B cell (primary cell): ENCODE measurements at regions not wholly inside any gene's neighbourhood (a gene's known extent, or its start where the extent isn't known, plus 50 kb on each side); places are given as distances from the start of the nearest gene placed in this dataset.
"Not testable (repeated sequence)": the region's sequence is repeated elsewhere in the genome, so short reads cannot be mapped to it uniquely, and the experiment has no call there.

Experiments
- ATAC-seq: fragments of 200-7000 bp; cut with Tn5 transposase; one replicate; pipeline ENCODE4 v1.10.0; 2021; ENCODE audit warnings: low read depth, mild to moderate bottlenecking, moderate number of reproducible peaks, moderate library complexity
- CTCF ChIA-PET: fragments of 350-600 bp; sonication (Branson Sonifier 250); formaldehyde crosslinking; loops from one replicate; lab custom pipeline; 2021; ENCODE audit warnings: antibody characterized with exemption, inconsistent platforms; lab: Charles Lee
- POLR2A ChIA-PET: fragments of 350-600 bp; sonication (Branson Sonifier 250); formaldehyde crosslinking; loops from one replicate; lab custom pipeline; 2021; ENCODE audit warnings: antibody characterized with exemption; lab: Charles Lee
- DNase-seq: peaks from one replicate; pipeline ENCODE4 v3.0.0; 2013
- H2AFZ ChIP-seq: 2 replicates; pipeline ENCODE4 v1.6.1; 2012; ENCODE audit warnings: mild to moderate bottlenecking, low read depth, low read length; ENCODE audit not compliant: insufficient read depth, poor library complexity, severe bottlenecking
- H3K27ac ChIP-seq, 2 donors: 1 replicate in 1 of 2; 2 replicates in 1 of 2; pipeline ENCODE4 v1.5.1; 2012 to 2013; ENCODE audit warnings: low read length in 2 of 2, mild to moderate bottlenecking in 2 of 2, moderate library complexity in 1 of 2
- H3K27me3 ChIP-seq, 4 experiments: fragments of 200-600 bp in 1 of 4; sonication (generic) in 1 of 4; replicated peaks in 1 of 4; 1 replicate in 2 of 4; 2 replicates in 2 of 4; pipeline versions ENCODE4 v1.6.1 to v1.7.0; 2013 to 2016; ENCODE audit warnings: low read length in 3 of 4, mild to moderate bottlenecking in 2 of 4, mixed read lengths in 1 of 4, moderate library complexity in 1 of 4; ENCODE audit not compliant: insufficient read depth in 4 of 4, control insufficient read depth in 3 of 4; ENCODE audit errors: control extremely low read depth in 1 of 4
- H3K36me3 ChIP-seq, 2 experiments: replicated peaks in 1 of 2; 1 replicate in 1 of 2; 2 replicates in 1 of 2; pipeline versions ENCODE4 v1.6.1 to v1.7.1; 2013; ENCODE audit warnings: low read length in 1 of 2; ENCODE audit not compliant: insufficient read depth in 2 of 2, control insufficient read depth in 1 of 2; ENCODE audit errors: control extremely low read depth in 1 of 2, extremely low read depth in 1 of 2
- H3K4me1 ChIP-seq, 2 donors: fragments of 200-600 bp in 1 of 2; sonication (generic) in 1 of 2; 1 replicate in 1 of 2; 2 replicates in 1 of 2; pipeline versions ENCODE4 v1.5.1 to v1.6.1; 2013 to 2017; ENCODE audit warnings: low read length in 2 of 2; ENCODE audit not compliant: control insufficient read depth in 2 of 2, insufficient read depth in 2 of 2
- H3K4me2 ChIP-seq: replicated peaks from 2 replicates; pipeline ENCODE3; 2012; ENCODE audit warnings: mild to moderate bottlenecking, low read depth, low read length; ENCODE audit not compliant: poor library complexity, severe bottlenecking
- H3K4me3 ChIP-seq, 5 experiments: fragments of 200-600 bp in 1 of 5; sonication (generic) in 1 of 5; 1 replicate in 3 of 5; 2 replicates in 2 of 5; pipeline versions ENCODE4 v1.5.1 to v1.7.0; 2011 to 2016; ENCODE audit warnings: low read length in 4 of 5, mild to moderate bottlenecking in 4 of 5, low read depth in 2 of 5, control low read depth in 1 of 5, moderate library complexity in 1 of 5; ENCODE audit not compliant: insufficient read depth in 1 of 5; ENCODE audit errors: control extremely low read depth in 1 of 5, extremely low read depth in 1 of 5
- H3K79me2 ChIP-seq: fragments of 200-600 bp; sonication (generic); one replicate; pipeline ENCODE4 v1.6.0; 2016; ENCODE audit warnings: low read length; ENCODE audit not compliant: control insufficient read depth, insufficient read depth
- H3K9ac ChIP-seq: fragments of 200-600 bp; sonication (generic); 2 replicates; pipeline ENCODE4 v1.6.1; 2017; ENCODE audit warnings: mild to moderate bottlenecking, low read length, moderate library complexity
- H3K9me3 ChIP-seq, 3 donors: one replicate each; pipeline versions ENCODE4 v1.6.1 to v1.7.1; 2013; ENCODE audit warnings: low read length in 2 of 3; ENCODE audit not compliant: control insufficient read depth in 2 of 3, insufficient read depth in 1 of 3; ENCODE audit errors: control extremely low read depth in 1 of 3
- H4K20me1 ChIP-seq: 2 replicates; pipeline ENCODE4 v1.6.0; 2012; ENCODE audit warnings: mild to moderate bottlenecking, low read length; ENCODE audit not compliant: insufficient read depth, control insufficient read depth, poor library complexity, severe bottlenecking
- H3K27ac Mint-ChIP-seq: one replicate; pipeline ENCODE4 v1.8.0; 2021; ENCODE audit warnings: mixed read lengths
- H3K27me3 Mint-ChIP-seq: one replicate; pipeline ENCODE4 v1.8.0; 2021; ENCODE audit warnings: mixed read lengths
- H3K4me1 Mint-ChIP-seq: one replicate; pipeline ENCODE4 v1.8.0; 2021; ENCODE audit warnings: mixed read lengths
- H3K4me3 Mint-ChIP-seq: one replicate; pipeline ENCODE4 v1.8.0; 2021; ENCODE audit warnings: mixed read lengths
- H3K9me3 Mint-ChIP-seq: one replicate; pipeline ENCODE4 v1.8.0; 2022; ENCODE audit warnings: mixed read lengths; ENCODE audit not compliant: insufficient read depth
- WGBS: methylation state at CpG from one replicate; pipeline ENCODE4 v1.1.5; 2013; ENCODE audit warnings: missing lambda C conversion rate; ENCODE audit not compliant: insufficient coverage; 5-methylcytosine and 5-hydroxymethylcytosine counted together
- intact Hi-C: fragments of 100-400 bp; cut with micrococcal nuclease; formaldehyde crosslinking; loops from one replicate; pipeline ENCODE4 v1.10.0; 2022

DNA sequence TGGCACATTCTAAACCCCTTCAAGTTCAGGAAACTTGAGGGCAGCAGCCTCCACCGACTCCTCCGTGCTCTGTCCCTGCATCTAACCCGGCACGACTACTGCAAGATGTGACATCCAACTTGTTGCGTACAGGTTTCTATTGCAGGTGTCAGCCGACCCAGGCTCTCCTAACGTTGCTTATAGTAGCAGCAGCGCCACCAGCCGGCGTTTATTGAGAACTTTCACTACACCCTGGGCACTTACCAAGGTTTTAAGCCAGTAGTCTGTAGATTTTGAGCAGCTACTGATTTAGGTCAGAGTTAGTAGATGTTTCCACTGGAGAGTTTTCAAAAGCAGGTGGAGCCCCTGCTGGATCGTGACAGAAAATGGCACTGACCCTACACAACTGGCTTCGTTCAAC, 162.2 kb upstream of the PRKX start:
- H3K9ac ChIP-seq, H2AFZ ChIP-seq, POLR2A ChIA-PET, H3K4me1 Mint-ChIP-seq, H3K27me3 ChIP-seq, H3K9me3 ChIP-seq, ATAC-seq, H3K27me3 Mint-ChIP-seq, H3K36me3 ChIP-seq, H3K79me2 ChIP-seq, intact Hi-C loops, H3K27ac Mint-ChIP-seq, H4K20me1 ChIP-seq, DNase-seq, H3K4me1 ChIP-seq, CTCF ChIA-PET, H3K9me3 Mint-ChIP-seq, H3K4me2 ChIP-seq, H3K27ac ChIP-seq, H3K4me3 ChIP-seq, H3K4me3 Mint-ChIP-seq: not testable (repeated sequence)
- WGBS, result no CpG with 5 or more reads among the region's 12 CpGs

DNA sequence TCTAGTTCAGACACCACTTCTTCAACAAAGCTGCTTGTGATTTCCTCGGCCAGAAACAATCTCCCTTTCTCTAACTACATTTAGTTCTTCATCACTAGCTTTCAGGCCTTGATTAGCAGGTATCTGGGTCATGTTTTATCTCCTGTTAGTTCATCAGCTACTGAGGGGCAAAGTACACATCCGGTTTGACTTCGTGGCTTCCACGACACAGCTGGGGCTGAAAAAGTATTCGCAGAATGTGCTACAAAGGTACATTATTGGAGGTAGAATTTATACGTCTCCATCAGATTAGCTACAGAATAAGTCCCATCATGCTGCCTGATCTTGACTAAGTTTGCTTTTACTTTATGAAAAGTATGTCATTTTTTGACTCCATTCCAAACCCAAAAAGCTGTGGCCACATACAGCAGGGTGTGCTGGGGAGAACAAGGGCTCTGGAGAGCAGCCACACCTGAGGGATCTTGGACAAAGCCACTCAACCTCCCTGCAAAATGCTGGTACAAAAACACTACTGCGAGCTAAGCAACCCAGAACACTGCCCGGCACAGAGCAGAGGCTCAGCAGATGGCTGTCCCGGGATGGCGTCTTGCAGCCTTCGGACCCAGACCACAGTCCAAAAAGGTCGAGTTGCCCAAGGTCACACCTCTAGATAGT, 158.9 kb upstream of the PRKX start:
- POLR2A ChIA-PET, H3K27me3 ChIP-seq: not testable (repeated sequence)

DNA sequence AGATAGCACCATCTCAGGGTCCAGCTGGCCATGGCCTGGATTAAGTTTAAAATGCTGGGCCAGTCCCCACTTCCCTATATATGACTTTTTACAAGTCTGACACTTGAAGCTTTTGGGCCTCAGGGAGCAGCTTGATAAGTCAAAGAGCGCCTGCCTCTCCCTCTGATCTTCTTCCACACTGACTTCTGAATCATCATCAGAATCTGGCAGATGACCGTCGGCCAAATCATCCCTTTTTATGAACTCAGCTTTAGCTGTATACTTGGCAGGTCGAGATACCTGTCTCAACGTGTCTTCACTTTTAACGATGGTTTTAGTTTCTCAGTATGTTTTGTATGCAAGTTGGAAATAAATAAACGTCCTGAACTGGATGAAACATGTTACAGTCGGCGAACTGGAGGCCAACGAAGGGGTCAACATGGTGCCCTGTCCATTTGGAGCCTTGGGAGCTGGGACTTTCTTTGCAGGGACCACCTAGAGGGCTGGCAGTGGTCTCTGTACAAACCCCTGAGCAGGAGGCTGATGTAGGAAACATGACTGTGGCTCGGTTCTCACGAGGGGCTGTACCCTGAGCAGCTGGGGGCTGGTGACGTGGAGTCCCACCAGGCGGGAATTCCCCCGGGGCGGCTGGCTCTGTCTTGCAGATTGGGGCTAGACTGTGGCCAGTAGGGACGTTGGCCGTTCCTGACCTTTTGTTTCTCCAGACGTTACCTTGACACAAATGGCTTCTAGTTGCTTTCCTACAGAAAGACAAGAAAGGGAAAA, 153.8 kb upstream of the PRKX start:
- DNase-seq, H3K27ac ChIP-seq, POLR2A ChIA-PET, H3K4me3 ChIP-seq, H3K27ac Mint-ChIP-seq, ATAC-seq, H3K79me2 ChIP-seq, intact Hi-C loops, H3K27me3 Mint-ChIP-seq, H3K4me2 ChIP-seq, H3K9me3 Mint-ChIP-seq, H3K27me3 ChIP-seq, H3K36me3 ChIP-seq, H3K9ac ChIP-seq, H3K9me3 ChIP-seq, H4K20me1 ChIP-seq, H3K4me1 Mint-ChIP-seq, H2AFZ ChIP-seq, H3K4me3 Mint-ChIP-seq, CTCF ChIA-PET, H3K4me1 ChIP-seq: not testable (repeated sequence)
- WGBS, result no CpG with 5 or more reads among the region's 19 CpGs

More for the DNA sequence above, 158.9 kb upstream of the PRKX start:
- H3K4me3 Mint-ChIP-seq, H2AFZ ChIP-seq, H3K36me3 ChIP-seq, H3K79me2 ChIP-seq, CTCF ChIA-PET, intact Hi-C loops, H3K27ac Mint-ChIP-seq, H3K27me3 Mint-ChIP-seq, H3K4me2 ChIP-seq, ATAC-seq, H3K9me3 Mint-ChIP-seq, H3K27ac ChIP-seq, DNase-seq, H3K4me1 Mint-ChIP-seq, H4K20me1 ChIP-seq, H3K4me1 ChIP-seq, H3K9ac ChIP-seq, H3K9me3 ChIP-seq, H3K4me3 ChIP-seq: not testable (repeated sequence)
- WGBS, result no CpG with 5 or more reads among the region's 12 CpGs

DNA sequence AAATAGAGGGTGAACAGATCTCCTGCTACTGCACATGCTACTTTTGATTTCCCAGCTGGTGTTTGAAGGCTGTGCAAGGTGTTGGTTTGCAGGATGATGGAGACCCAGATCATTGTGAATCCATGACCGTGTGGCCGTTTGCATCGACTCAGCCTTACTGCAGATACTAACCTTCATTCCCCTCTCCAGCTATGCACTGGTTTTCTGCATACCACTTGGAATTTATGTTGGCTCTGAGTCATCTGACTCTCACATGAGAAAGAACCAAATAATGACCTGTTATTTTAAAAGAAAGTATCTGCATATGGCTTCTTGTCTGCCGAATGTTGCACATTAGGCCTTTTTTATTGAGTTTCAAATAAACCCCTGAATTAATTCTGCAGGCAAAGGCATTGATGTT, 144.9 kb upstream of the PRKX start:
- intact Hi-C loops, result not testable (repeated sequence)

More for the DNA sequence above, 144.9 kb upstream of the PRKX start:
- H3K4me3 Mint-ChIP-seq, H3K9me3 Mint-ChIP-seq, ATAC-seq, H4K20me1 ChIP-seq, H3K9ac ChIP-seq, H3K27ac ChIP-seq, H2AFZ ChIP-seq, POLR2A ChIA-PET, CTCF ChIA-PET, DNase-seq, H3K27ac Mint-ChIP-seq, H3K9me3 ChIP-seq, H3K27me3 ChIP-seq, H3K36me3 ChIP-seq, H3K27me3 Mint-ChIP-seq, H3K4me1 Mint-ChIP-seq, H3K4me1 ChIP-seq, H3K4me3 ChIP-seq, H3K4me2 ChIP-seq, H3K79me2 ChIP-seq: not testable (repeated sequence)
- no CpG with 5 or more reads among the region's 4 CpGs for WGBS
